Esophagus squamous epithelium (tissue), 5 donors: ENCODE measurements at regions not wholly inside any gene's neighbourhood (a gene's known extent, or its start where the extent isn't known, plus 50 kb on each side); places are given as distances from the start of the nearest gene placed in this dataset.

Source experiments
- DNase-seq: peaks from one replicate; lab custom pipeline; 2025; lab: John Stamatoyannopoulos, UW
- H3K27ac ChIP-seq, 4 donors: fragments of 200-600 bp; sonication (generic); one replicate each; pipeline ENCODE4 v1.5.1; 2016 to 2019; ENCODE audit warnings: mild to moderate bottlenecking in 1 of 4
- H3K27me3 ChIP-seq, 4 donors: fragments of 200-600 bp; sonication (generic); 1 replicate in 3 of 4; 2 replicates in 1 of 4; pipeline versions ENCODE4 v1.5.1 to v1.6.0; 2017 to 2021; ENCODE audit warnings: antibody characterized with exemption in 1 of 4
- H3K36me3 ChIP-seq, 3 donors: fragments of 200-600 bp; sonication (generic); one replicate each; pipeline ENCODE4 v1.5.1; 2016 to 2019
- H3K4me1 ChIP-seq, 3 donors: fragments of 200-600 bp; sonication (generic); one replicate each; pipeline ENCODE4 v1.5.1; 2017 to 2019
- H3K4me3 ChIP-seq, 4 donors: fragments of 200-600 bp; sonication (generic); 1 replicate in 3 of 4; 2 replicates in 1 of 4; pipeline ENCODE4 v1.5.1; 2016 to 2019; ENCODE audit warnings: mild to moderate bottlenecking in 2 of 4, moderate library complexity in 1 of 4
- H3K9me3 ChIP-seq, 3 donors: fragments of 200-600 bp; sonication (generic); one replicate each; pipeline ENCODE4 v1.5.1; 2016 to 2019
- CTCF ChIP-seq, 6 experiments: fragments of 450-650 bp in 4 of 6; fragments of 200-600 bp in 2 of 6; sonication (generic) in 2 of 6; IDR thresholded peaks; one replicate each; pipeline ENCODE4 v1.5.1; 2016 to 2019; ENCODE audit warnings: antibody characterized with exemption in 6 of 6, mild to moderate bottlenecking in 4 of 6, moderate library complexity in 4 of 6
- POLR2A ChIP-seq, 4 donors: fragments of 450-650 bp; IDR thresholded peaks; one replicate each; pipeline ENCODE4 v1.6.1; 2017; ENCODE audit warnings: antibody characterized with exemption in 4 of 4, mild to moderate bottlenecking in 4 of 4, moderate library complexity in 3 of 4
- WGBS, 2 donors: methylation state at CpG; one replicate each; pipeline ENCODE4 v1.1.5; 2018; 5-methylcytosine and 5-hydroxymethylcytosine counted together
- intact Hi-C: fragments of 100-400 bp; cut with DNase I; formaldehyde crosslinking; loops from one replicate; pipeline ENCODE4 v1.15.0; 2022
- donor health status: DM: yes; HTN: yes; CAD: no.

- no peak for DNase-seq
- Histone ChIP-seq H3K4me3 (no peak overlapping the region), H3K4me1 (peaks cover 0 to 28% (median 0%) of the 10 kb centered on the region in 3 donors), H3K27ac (no peak overlapping the region), H3K27me3 (no peaks in the 10 kb centered on the region), H3K36me3 (no peaks in the 10 kb centered on the region), H3K9me3 (no peaks in the 10 kb centered on the region)
- intact Hi-C loops = no loop called here
- WGBS, 2 donors = 82 to 84% methylated on average over 7 of the region's 7 CpGs
- no peak for TF ChIP-seq CTCF (IDR thresholded peaks at IDR 0.05)
- TF ChIP-seq POLR2A (IDR thresholded peaks at IDR 0.05) = no peak
These were observed 259.4 kb upstream of the POGK start for GRCh38 chr1:166579557-166580501.

- Histone ChIP-seq H3K9me3 (no peaks in the 10 kb centered on the region), H3K27me3 (no peaks in the 10 kb centered on the region), H3K36me3 (no peaks in the 10 kb centered on the region), H3K4me1 (peaks cover 0 to 40% (median 0%) of the 10 kb centered on the region in 3 donors), H3K4me3 (no peak overlapping the region), H3K27ac (no peak overlapping the region)
- DNase-seq = no peak
- intact Hi-C loops = no loop called here
- TF ChIP-seq CTCF (IDR thresholded peaks at IDR 0.05) = no peak
- no peak for TF ChIP-seq POLR2A (IDR thresholded peaks at IDR 0.05)
- WGBS, 2 donors = 73 to 75% methylated on average over 6 of the region's 6 CpGs
These were observed 250.5 kb upstream of the POGK start for GRCh38 chr1:166588741-166589140.

- TF ChIP-seq POLR2A (IDR thresholded peaks at IDR 0.05) (no peak), CTCF (IDR thresholded peaks at IDR 0.05) (no peak)
- no peak overlapping the region for H3K27ac ChIP-seq
- DNase-seq = no peak
- intact Hi-C loops = no loop called here
- H3K9me3 ChIP-seq = no peaks in the 10 kb centered on the region
- H3K36me3 ChIP-seq = no peaks in the 10 kb centered on the region
- H3K4me3 ChIP-seq = no peak overlapping the region
- no peaks in the 10 kb centered on the region for H3K27me3 ChIP-seq
- WGBS, 2 donors = 63 to 75% methylated on average over 2 of the region's 2 CpGs
- peaks cover 0 to 29% (median 0%) of the 10 kb centered on the region in 3 donors for H3K4me1 ChIP-seq
These were observed 249.1 kb upstream of the POGK start for GRCh38 chr1:166590161-166590560.

- Histone ChIP-seq H3K4me3 (no peak overlapping the region), H3K9me3 (no peaks in the 10 kb centered on the region), H3K27me3 (no peaks in the 10 kb centered on the region), H3K4me1 (peaks cover 0 to 32% (median 0%) of the 10 kb centered on the region in 3 donors), H3K36me3 (no peaks in the 10 kb centered on the region), H3K27ac (no peak overlapping the region)
- 77 to 80% methylated on average over 1 to 3 of the region's 3 CpGs for WGBS, 2 donors
- intact Hi-C loops = no loop called here
- TF ChIP-seq CTCF (IDR thresholded peaks at IDR 0.05) = no peak
- no peak for TF ChIP-seq POLR2A (IDR thresholded peaks at IDR 0.05)
- DNase-seq = no peak
These were observed 244.6 kb upstream of the POGK start for GRCh38 chr1:166594646-166595045.

- H3K4me3 ChIP-seq = no peak overlapping the region
- H3K9me3 ChIP-seq = no peaks in the 10 kb centered on the region
- peaks cover 0 to 37% (median 4%) of the 10 kb centered on the region in 3 donors for H3K4me1 ChIP-seq
- no peaks in the 10 kb centered on the region for H3K27me3 ChIP-seq
- no peak for TF ChIP-seq CTCF (IDR thresholded peaks at IDR 0.05)
- no peak for TF ChIP-seq POLR2A (IDR thresholded peaks at IDR 0.05)
- no peak for DNase-seq
- H3K27ac ChIP-seq = no peak overlapping the region
- no peaks in the 10 kb centered on the region for H3K36me3 ChIP-seq
- intact Hi-C loops = no loop called here
These were observed 241.8 kb upstream of the POGK start for GRCh38 chr1:166597516-166597915.
